HT1080 (cell line): ENCODE measurements at regions not wholly inside any gene's neighbourhood (a gene's known extent, or its start where the extent isn't known, plus 50 kb on each side); places are given as distances from the start of the nearest gene placed in this dataset.
A peak's percentile ranks its signal among the peaks of the same experiment; 100 is the strongest.

Experiments
- DNase-seq: peaks from one replicate; pipeline ENCODE4 v3.0.0-alpha.2; 2015; ENCODE audit warnings: low read depth

DNA sequence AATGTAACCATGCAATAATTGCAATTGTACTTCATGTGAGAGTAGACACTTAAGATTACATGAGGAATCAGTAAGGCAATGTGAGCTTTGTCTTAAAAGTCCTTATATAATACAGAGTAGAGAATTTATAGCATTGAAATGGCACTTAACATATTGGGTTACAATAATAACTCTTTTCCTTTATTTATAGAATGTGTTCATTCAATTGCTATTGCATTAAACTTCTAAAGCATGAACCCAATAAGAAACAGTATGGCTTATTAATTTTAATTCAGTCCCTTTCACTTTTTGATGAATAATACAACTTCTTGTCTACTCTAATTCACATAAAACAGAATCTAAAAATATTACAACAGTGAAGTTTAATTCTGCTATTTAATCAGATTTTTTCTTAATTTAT is 174.2 kb upstream of the PABPC4L start:
- DNase-seq = no peak

DNA sequence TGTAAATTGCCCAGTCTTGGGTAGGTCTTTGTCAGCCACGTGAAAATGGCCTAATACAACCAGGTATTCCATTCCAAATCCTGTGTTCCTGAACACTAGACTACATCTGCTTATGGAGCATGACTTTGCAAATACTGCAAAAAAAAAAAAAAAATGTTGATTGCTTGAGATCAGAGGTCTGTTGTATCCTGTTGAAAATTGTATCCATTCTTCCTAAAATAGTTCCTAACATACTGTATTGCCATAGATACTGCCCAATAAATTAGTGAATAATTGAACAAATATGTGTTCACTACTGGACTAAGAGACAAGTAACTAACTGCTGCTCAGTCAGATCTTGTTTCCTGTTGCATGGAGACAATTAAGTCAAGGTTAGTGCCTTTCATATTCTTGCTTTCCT is 164.3 kb upstream of the PABPC4L start:
- peak; percentile 36 for DNase-seq

DNA sequence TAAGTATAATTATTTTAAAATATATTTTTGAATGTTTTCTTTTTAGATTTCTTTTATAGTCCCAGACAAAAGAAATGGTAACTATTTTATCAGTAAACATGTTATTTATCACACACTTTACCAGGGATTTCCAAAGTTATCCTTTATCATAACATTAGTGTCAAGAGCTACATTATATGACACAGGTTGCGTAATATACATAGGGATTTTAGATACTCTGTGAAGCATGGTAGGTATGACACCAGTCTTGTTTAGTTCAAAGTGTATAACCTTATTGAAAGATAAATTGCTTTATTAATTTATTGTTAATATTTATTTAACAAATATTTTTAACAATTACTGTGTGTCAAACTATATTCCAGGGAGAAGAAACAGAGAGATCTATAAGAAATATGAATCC is 163.3 kb upstream of the PABPC4L start:
- DNase-seq = no peak

DNA sequence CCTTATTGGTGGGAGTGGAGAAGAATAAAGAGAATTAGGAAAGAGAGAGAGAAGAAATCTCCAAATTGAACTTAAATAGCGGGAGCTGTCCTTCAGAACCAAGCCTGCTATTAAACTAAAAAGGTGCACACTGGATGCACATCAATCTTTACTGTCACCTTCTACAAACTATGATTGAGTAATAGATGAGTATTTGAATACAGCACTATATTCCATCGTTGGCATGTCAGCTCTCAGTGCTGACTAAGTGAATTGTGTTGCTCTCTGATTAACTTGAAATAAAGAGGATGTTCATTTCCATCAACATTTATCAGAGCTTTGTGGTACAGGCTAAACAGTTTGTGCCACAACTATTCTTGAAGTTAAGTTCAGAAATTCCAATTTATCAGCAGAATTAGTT is 143.7 kb upstream of the PABPC4L start:
- no peak for DNase-seq

DNA sequence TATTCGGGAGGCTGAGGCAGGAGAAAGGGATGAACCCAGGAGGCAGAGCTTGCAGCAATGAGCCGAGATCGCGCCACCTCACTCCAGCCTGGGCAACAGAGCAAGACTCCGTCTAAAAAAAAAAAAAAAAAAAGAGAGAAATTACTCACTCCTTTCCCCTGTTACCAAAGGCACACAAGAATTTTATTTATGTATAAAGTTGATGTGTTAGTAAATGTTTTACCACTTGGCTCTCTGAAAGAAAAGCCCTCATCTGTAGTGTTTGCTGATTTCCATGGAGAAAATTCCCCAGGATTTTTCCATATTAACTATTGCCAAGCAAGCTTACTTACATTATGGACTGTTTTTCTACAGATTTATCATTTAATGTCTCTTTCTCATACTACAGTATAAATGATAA is 142.1 kb upstream of the PABPC4L start:
- DNase-seq = no peak

DNA sequence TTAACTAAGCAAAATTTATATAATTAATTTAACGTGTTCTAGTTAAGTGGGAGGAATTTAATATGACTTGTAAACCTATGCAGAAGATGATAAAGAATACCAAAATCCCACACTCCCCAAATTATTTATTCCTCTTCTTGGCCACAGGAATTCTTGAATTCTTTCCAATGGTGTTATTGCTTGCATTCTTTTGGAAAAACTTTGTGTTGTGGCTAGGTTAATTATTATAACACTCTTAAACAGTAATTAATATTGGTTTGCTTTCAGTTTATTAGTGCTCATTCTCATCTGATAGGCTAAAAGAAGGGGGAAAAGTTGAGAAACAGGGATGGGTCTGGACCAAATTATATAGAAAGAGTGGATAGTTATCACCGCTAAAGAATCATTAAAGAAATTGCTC is 141.5 kb upstream of the PABPC4L start:
- no peak for DNase-seq

DNA sequence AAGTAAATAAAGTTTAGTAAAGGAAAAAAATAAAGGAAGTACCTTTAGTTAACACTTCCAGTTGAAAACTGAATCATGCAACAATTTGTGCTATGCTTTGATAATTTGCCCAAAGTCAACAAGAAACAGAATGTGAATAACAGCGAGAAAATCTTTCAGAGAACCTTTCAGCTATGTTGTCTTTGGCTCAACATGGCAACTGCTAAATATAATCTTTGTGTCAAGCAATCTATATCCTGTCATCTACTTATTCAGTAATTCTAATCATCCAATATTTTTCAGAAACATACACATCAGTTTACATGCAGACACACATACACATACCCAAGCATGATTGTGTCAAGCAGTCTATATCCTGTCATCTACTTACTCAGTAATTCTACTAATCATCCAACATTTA is 136.0 kb upstream of the PABPC4L start:
- no peak for DNase-seq

DNA sequence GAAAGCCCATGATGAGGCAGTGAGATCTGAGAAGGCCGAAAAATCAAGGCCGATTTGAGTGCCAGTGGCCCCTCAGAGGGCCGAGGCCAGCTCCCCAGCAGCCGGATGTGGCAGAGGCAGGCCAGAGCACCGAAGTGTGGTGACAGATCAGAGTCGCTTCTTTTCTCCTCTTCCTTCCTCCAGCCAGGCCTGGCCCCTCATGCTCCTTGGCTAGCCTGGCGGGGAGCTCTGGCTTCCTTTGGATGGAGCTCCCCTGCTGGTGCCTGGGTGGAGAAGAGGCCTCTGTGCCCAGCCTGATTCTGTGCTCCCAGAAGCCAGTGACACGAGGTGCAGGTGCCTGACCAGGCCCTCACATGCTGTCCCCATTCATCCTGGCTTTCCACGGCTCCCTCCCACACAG is 127.2 kb upstream of the PABPC4L start:
- no peak for DNase-seq

DNA sequence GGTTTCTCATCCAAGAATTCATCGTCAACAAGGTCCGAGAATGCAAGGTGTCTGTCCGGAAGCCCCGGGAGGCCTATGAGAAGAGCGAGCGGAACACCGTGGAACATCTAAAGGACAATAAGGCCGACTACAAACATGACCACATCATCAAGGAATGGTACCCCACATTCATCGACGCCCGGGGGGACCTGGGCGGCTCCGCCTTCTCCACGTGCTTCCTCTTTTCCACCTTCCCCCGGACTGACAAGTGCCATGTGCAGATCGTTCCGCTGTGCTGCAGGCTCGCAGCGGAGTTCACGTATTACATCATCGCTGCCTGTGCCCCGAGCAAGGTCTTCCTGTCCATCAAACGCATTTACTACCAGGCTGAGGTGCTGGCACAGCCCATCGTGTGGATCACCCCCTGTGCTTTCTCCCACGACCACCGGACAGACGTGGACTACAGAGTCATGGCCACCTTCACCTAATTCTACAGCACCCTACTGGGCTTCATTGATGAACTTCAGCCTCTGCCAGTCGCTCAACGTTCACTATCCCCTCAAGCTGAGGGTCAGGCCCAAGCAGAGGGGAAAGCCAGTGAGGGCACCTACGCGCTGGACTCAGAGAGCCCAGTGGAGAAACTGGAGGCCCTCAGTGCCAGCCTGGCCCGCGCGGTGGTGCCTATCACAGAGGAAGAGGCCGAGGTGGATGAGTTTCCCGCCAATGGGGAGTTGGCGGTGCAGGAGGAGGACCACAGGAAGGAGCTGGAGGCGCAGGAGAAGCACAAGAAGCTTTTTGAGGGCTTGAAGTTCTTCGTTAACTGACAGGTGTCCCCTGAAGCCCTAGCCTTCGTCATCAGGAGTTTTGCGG is 125.9 kb upstream of the PABPC4L start:
- no peak for DNase-seq

DNA sequence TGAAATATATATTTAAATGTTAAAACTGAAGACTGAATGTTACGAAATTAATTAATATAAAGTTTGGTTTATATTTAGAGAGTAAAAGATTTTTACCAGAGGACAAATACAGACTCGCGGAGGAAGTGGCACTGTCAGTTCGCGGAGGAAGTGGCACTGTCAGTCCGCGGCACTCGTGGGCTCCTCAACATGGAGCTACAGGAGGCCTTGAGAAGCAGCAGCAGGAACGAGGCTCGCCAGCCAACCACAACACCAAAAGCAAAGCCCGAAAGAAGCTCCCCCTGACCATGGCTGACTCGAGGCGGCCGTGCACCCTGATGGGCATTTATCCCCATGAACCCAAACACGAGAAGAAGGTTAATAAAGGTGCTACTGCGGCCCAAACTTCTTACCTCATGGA is 125.3 kb upstream of the PABPC4L start:
- DNase-seq = no peak

DNA sequence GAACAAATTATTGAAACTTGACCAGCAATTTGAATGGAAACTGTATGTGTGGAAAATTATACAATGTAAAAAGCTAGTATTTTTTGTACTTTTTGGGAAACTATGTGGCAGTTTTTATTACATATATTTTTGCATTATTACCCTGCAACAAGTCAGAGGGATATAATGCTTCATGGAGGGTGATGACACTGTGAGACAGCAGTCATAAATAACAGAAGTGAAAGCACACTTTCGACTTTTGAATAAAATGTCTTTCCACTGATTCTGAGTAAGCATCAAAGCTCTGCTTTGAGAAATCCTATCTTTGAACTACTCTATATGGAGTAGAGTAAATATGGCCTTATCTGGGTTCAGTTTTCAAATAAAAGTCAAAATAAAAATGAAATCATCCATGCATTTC is 122.6 kb upstream of the PABPC4L start:
- DNase-seq = no peak

DNA sequence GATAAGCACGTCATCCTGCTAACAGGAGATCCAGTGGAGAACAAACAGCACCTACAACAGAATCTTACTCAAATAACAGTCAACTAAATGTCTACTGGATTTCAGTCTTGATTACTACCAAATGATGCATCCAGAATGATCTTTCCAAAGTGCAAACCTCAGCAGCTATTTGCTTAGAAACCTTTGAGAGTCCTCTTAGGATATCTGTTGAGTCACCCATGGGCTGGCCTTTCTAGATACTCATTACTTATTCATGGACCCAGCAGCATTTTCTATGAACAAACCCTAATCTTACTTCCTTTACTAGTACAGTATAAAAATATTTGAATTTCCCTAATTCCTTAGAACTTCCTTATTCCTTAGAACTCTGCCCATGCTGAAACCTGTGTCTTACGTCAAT is 118.5 kb upstream of the PABPC4L start:
- DNase-seq = peak; percentile 16

DNA sequence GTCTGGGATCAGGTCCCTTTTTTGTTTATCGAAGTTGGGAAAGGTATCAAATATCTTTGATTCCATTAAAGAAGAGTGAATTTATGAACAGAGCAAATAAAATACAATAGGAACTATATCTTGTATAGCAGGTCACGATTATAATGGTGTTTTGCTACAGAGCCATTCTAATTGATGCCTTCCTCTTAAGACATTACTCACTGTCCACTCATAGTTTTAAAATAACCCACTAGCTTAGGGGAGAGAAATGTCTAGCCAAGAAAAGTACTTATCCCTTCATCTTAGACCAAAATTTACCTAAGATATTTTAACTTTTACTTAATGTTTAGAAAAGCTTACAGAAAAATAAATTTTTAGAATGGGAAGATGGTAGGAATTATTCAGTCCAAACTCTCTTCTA is 112.0 kb upstream of the PABPC4L start:
- no peak for DNase-seq

DNA sequence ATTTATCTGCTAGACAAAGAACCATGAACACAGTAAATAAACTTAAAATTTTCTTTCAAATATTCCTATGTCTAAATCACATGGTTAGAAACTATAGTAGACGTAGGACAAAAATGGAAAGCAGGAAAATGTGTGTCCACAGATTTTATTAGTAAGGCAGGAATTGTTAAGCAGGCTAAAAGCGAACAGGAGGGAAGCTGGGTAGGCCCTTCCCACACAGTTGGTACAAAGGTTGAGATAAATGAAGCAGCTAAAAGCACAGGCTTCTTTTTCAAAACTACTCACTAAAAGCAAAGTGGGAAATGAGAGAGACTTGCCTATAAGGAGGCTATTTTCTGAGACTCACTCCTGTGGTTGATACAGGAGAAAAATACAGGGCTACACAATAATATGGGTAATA is 108.1 kb upstream of the PABPC4L start:
- DNase-seq = no peak

DNA sequence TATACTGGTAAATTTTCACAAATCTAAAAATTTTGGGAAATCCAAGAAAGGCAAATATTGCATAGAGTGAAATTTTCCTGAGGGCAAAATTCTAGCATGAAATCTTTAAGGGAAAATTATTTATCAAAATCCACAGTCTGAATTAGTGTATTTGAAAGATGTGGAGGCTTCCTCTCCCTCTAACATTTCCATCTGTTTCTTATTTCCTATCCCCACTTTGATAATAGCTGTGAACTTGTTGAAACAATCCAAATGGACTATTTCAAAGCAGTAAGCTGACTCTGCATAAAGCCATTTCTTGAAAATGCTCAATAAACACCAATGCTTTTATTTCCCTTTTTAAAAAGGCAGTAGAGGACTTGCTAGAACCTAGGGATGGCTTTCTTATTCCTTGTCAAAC is 107.3 kb upstream of the PABPC4L start:
- DNase-seq = no peak

DNA sequence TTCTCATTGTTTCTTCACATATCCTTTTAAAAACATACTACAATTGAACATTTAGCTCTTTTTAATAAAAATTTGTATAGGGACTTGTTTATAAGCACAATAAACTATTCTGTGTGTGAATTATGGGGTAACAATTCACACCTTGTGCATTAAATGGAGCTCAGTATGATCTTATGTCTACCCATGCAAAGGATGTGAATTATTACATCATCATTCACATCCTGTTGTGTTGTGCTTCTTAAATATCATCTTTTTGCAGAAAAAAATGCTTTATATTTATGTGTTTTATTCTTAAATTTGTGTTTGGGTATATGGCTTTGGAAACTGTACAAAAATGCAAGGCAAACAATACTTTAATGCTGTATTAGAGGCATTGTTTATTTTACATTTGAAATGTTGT is 96.7 kb upstream of the PABPC4L start:
- no peak for DNase-seq

DNA sequence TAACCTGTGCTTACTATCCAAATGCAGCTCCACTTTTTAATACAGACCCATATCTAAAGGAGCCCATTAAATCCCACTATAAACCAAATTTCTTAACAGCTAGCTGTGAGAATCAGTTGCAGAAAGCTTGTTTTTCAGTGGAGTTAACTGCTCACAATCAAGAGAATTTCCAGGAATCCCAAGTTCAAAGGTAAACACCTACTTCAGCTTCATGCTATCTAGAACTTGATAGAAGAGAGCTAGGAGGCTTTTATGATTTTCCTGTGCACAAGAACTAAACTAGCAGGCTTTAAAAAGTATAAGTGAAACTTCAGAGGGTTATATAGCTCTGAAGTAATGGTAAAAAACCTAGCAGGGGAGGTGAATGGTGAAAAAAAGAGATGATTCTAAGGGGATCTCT is 96.2 kb upstream of the PABPC4L start:
- DNase-seq = no peak

DNA sequence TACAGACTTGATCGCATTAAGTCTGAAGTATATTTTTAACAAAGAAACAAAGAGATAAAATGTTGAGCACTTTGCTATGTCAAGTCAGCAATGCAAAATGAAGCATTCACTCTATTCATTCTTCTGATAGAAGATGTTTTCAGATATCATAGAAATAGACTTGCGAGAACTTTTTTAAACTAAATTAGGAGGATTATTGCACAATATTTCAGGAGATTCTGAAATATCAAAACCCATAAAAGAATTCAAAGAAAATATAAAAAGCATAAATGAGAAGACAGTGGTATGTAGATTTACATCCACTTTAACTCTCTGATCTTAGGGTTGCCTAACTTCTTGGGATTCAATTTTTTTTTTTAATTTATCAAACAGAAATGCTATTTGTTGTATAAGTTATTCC is 81.1 kb upstream of the PABPC4L start:
- DNase-seq = no peak

DNA sequence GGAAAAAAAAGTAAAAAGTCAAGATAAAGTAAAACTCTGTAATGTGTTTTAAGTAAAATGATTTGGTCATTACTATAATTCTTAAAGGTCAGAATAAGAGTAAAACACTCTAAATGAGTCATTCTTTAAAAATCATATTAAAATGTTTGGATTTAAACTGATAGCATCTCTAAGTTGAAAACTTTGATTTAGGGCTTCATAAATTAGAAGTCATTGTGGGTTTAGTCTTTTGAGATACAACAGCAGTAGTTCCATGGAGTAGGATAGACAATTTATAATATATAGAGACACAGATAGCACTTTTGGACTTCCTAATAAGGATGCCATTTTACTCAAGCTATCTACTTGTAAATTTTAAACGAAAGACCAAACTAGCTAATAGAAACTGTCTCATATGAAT is 77.1 kb upstream of the PABPC4L start:
- DNase-seq = no peak

DNA sequence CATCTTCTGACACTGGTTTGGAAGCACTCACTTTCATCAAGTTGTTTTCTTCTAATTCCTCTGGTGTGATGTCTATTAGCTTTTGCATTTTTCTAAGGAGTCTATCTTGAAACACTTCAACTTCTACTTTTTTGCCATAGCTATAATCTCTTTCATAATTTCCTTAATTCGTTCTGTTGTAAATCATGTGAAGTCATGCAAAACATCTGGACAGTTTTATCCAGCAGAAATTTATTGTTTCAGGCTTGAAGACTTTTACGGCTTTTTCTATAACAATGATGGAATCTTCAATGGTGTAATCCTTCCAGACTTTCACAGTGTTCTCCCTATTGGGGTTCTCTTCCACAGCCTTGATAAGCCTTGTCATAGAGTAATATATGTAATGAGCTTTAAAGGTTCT is 74.9 kb upstream of the PABPC4L start:
- DNase-seq = no peak

DNA sequence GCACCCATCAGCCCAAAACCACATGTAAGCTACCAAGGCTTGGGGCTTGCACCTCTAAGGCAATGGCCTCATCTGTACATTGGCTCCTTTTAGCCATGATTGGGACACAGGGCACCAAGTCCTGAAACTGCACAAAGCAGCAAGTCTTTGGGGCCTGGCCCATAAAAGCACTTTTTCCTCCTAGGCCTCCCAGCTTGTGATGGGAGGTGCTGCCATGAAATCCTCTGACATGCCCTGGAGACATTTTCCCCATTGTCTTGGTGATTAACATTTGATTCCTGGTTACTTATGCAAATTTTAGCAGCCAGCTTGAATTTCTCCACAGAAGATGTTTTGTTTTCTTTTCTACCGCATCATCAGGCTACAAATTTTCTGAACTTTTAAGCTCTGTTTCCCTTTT is 58.5 kb upstream of the PABPC4L start:
- DNase-seq = no peak
